ENCODE measurements at regions not wholly inside any gene's neighbourhood (a gene's known extent, or its start where the extent isn't known, plus 50 kb on each side); places are given as distances from the start of the nearest gene placed in this dataset.
A peak's percentile ranks its signal among the peaks of the same experiment; 100 is the strongest.
"Not testable (repeated sequence)": the region's sequence is repeated elsewhere in the genome, so short reads cannot be mapped to it uniquely, and the experiment has no call there.

GRCh38 chr3:186458306-186459107 is 85.7 kb downstream of the CRYGS start:
- Histone ChIP-seq H3K27ac (no peak overlapping the region), H3K9ac (no peak overlapping the region), H3K27me3 (no peaks in the 10 kb centered on the region), H3K36me3 (no peaks in the 10 kb centered on the region), H3K4me1 (no peaks in the 10 kb centered on the region), H4K20me1 (no peaks in the 10 kb centered on the region), H3K9me3 (replicated peaks in 1 of 11) (no peaks in the 10 kb centered on the region), H3K4me3 (no peak overlapping the region), H3K4me2 (no peak overlapping the region)
- no peak for TF ChIP-seq Cebpa-rat (IDR thresholded peaks at IDR 0.05)

GRCh38 chr3:186457236-186457635 is 86.9 kb downstream of the CRYGS start:
- Histone ChIP-seq H3K9ac (no peak overlapping the region), H3K4me3 (no peak overlapping the region), H3K36me3 (no peaks in the 10 kb centered on the region), H3K27ac (no peak overlapping the region), H4K20me1 (no peaks in the 10 kb centered on the region), H3K27me3 (no peaks in the 10 kb centered on the region), H3K4me1 (no peaks in the 10 kb centered on the region), H3K4me2 (no peak overlapping the region), H3K9me3 (replicated peaks in 1 of 11) (no peaks in the 10 kb centered on the region)
- TF ChIP-seq Cebpa-rat (IDR thresholded peaks at IDR 0.05): no peak

- Histone ChIP-seq H3K4me1 (no peaks in the 10 kb centered on the region), H4K20me1 (no peaks in the 10 kb centered on the region), H3K36me3 (no peaks in the 10 kb centered on the region), H3K9me3 (replicated peaks in 1 of 11) (no peaks in the 10 kb centered on the region), H3K4me2 (no peak overlapping the region), H3K27ac (no peak overlapping the region), H3K27me3 (no peaks in the 10 kb centered on the region), H3K9ac (no peak overlapping the region), H3K4me3 (no peak overlapping the region)
- no peak for TF ChIP-seq Cebpa-rat (IDR thresholded peaks at IDR 0.05)
These were observed 87.4 kb downstream of the CRYGS start for GRCh38 chr3:186456731-186457191.

GRCh38 chr3:186454881-186455703 is 89.1 kb downstream of the CRYGS start:
- no peak overlapping the region for H3K4me2 ChIP-seq
- no peaks in the 10 kb centered on the region for H3K36me3 ChIP-seq
- no peaks in the 10 kb centered on the region for H3K27me3 ChIP-seq
- no peak overlapping the region for H3K4me3 ChIP-seq
- no peak for TF ChIP-seq Cebpa-rat (IDR thresholded peaks at IDR 0.05)
- H3K4me1 ChIP-seq: peaks cover 0 to 13% (median 6%) of the 10 kb centered on the region in 10 experiments; a peak in 9 of 20 replicates
- no peaks in the 10 kb centered on the region for H4K20me1 ChIP-seq
- no peak overlapping the region for H3K9ac ChIP-seq
- no peak overlapping the region for H3K27ac ChIP-seq
- no peaks in the 10 kb centered on the region for H3K9me3 ChIP-seq (replicated peaks in 1 of 11)

- Histone ChIP-seq H3K9me3 (replicated peaks in 1 of 11) (no peaks in the 10 kb centered on the region), H3K4me3 (no peak overlapping the region), H3K27me3 (no peaks in the 10 kb centered on the region), H4K20me1 (no peaks in the 10 kb centered on the region), H3K27ac (no peak overlapping the region), H3K4me1 (peaks cover 0 to 13% (median 6%) of the 10 kb centered on the region in 10 experiments; a peak in 9 of 20 replicates), H3K36me3 (no peaks in the 10 kb centered on the region), H3K9ac (no peak overlapping the region), H3K4me2 (no peak overlapping the region)
- no peak for TF ChIP-seq Cebpa-rat (IDR thresholded peaks at IDR 0.05)
These were observed 90.6 kb downstream of the CRYGS start for GRCh38 chr3:186453531-186453930.

GRCh38 chr3:186452517-186452916 is 90.5 kb upstream of the DGKG start:
- H3K36me3 ChIP-seq: no peaks in the 10 kb centered on the region
- no peaks in the 10 kb centered on the region for H3K9me3 ChIP-seq (replicated peaks in 1 of 11)
- no peak overlapping the region for H3K4me3 ChIP-seq
- H3K27me3 ChIP-seq: no peaks in the 10 kb centered on the region
- H3K4me1 ChIP-seq: peaks cover 0 to 13% (median 6%) of the 10 kb centered on the region in 10 experiments; a peak in 9 of 20 replicates
- H3K27ac ChIP-seq: no peak overlapping the region
- no peak overlapping the region for H3K9ac ChIP-seq
- no peak overlapping the region for H3K4me2 ChIP-seq
- no peak for TF ChIP-seq Cebpa-rat (IDR thresholded peaks at IDR 0.05)
- no peaks in the 10 kb centered on the region for H4K20me1 ChIP-seq

GRCh38 chr3:186451371-186451770 is 89.3 kb upstream of the DGKG start:
- H3K4me2 ChIP-seq: peak overlapping the region in 3 of 11 experiments; percentile 19 to 66 (median 53); a peak in 4 of 22 replicates

GRCh38 chr3:186444974-186445373 is 82.9 kb upstream of the DGKG start:
- no peaks in the 10 kb centered on the region for H3K36me3 ChIP-seq
- no peak overlapping the region for H3K27ac ChIP-seq
- no peak overlapping the region for H3K9ac ChIP-seq
- TF ChIP-seq Cebpa-rat (IDR thresholded peaks at IDR 0.05): no peak
- peaks cover 0 to 9% (median 0%) of the 10 kb centered on the region in 10 experiments; a peak in 5 of 20 replicates for H3K4me1 ChIP-seq
- no peak overlapping the region for H3K4me3 ChIP-seq
- no peaks in the 10 kb centered on the region for H3K27me3 ChIP-seq
- H3K9me3 ChIP-seq (replicated peaks in 1 of 11): no peaks in the 10 kb centered on the region
- H4K20me1 ChIP-seq: no peaks in the 10 kb centered on the region
- no peak overlapping the region for H3K4me2 ChIP-seq

More at GRCh38 chr3:186451371-186451770, 89.3 kb upstream of the DGKG start:
- Histone ChIP-seq H3K4me3 (no peak overlapping the region), H3K27ac (no peak overlapping the region), H3K27me3 (no peaks in the 10 kb centered on the region), H3K36me3 (no peaks in the 10 kb centered on the region), H4K20me1 (no peaks in the 10 kb centered on the region), H3K9ac (no peak overlapping the region), H3K4me1 (peaks cover 0 to 13% (median 6%) of the 10 kb centered on the region in 10 experiments; a peak in 9 of 20 replicates), H3K9me3 (replicated peaks in 1 of 11) (no peaks in the 10 kb centered on the region)
- TF ChIP-seq Cebpa-rat (IDR thresholded peaks at IDR 0.05): no peak

GRCh38 chr3:186444288-186444687 is 82.3 kb upstream of the DGKG start:
- H3K27ac ChIP-seq: no peak overlapping the region
- H3K9me3 ChIP-seq (replicated peaks in 1 of 11): no peaks in the 10 kb centered on the region
- no peak for TF ChIP-seq Cebpa-rat (IDR thresholded peaks at IDR 0.05)
- peaks cover 0 to 9% (median 0%) of the 10 kb centered on the region in 10 experiments; a peak in 5 of 20 replicates for H3K4me1 ChIP-seq
- no peak overlapping the region for H3K4me3 ChIP-seq
- H3K27me3 ChIP-seq: no peaks in the 10 kb centered on the region
- no peak overlapping the region for H3K4me2 ChIP-seq
- no peaks in the 10 kb centered on the region for H4K20me1 ChIP-seq
- no peaks in the 10 kb centered on the region for H3K36me3 ChIP-seq
- no peak overlapping the region for H3K9ac ChIP-seq

GRCh38 chr3:186442979-186443378 is 80.9 kb upstream of the DGKG start:
- not testable (repeated sequence) for H3K36me3 ChIP-seq; H4K20me1 ChIP-seq; H3K4me1 ChIP-seq; H3K9me3 ChIP-seq (replicated peaks in 1 of 11); H3K27me3 ChIP-seq; H3K4me2 ChIP-seq; H3K4me3 ChIP-seq; H3K9ac ChIP-seq; H3K27ac ChIP-seq
